ENCODE measurements at regions not wholly inside any gene's neighbourhood (a gene's known extent, or its start where the extent isn't known, plus 50 kb on each side); places are given as distances from the start of the nearest gene placed in this dataset.
"Not testable (repeated sequence)": the region's sequence is repeated elsewhere in the genome, so short reads cannot be mapped to it uniquely, and the experiment has no call there.

DNA sequence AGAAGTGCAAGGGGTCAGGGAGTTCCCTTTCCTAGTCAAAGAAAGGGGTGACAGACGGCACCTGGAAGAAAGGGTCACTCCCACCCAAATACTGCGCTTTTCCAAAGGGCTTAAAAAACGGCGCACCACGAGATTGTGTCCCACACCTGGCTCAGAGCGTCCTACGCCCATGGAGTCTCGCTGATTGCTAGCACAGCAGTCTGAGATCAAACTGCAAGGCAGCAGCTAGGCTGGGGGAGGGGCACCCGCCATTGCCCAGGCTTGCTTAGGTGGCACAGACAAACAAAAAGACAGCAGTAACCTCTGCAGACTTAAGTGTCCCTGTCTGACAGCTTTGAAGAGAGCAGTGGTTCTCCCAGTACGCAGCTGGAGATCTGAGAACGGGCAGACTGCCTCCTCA lies 402.4 kb upstream of the KLF12 start:
- TF ChIP-seq, protein P1, sequence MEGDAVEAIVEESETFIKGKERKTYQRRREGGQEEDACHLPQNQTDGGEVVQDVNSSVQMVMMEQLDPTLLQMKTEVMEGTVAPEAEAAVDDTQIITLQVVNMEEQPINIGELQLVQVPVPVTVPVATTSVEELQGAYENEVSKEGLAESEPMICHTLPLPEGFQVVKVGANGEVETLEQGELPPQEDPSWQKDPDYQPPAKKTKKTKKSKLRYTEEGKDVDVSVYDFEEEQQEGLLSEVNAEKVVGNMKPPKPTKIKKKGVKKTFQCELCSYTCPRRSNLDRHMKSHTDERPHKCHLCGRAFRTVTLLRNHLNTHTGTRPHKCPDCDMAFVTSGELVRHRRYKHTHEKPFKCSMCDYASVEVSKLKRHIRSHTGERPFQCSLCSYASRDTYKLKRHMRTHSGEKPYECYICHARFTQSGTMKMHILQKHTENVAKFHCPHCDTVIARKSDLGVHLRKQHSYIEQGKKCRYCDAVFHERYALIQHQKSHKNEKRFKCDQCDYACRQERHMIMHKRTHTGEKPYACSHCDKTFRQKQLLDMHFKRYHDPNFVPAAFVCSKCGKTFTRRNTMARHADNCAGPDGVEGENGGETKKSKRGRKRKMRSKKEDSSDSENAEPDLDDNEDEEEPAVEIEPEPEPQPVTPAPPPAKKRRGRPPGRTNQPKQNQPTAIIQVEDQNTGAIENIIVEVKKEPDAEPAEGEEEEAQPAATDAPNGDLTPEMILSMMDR (optimal IDR thresholded peaks at IDR 0.05 in 1 of 3, IDR thresholded peaks at IDR 0.05 in 1 of 3, conservative IDR thresholded peaks at IDR 0.05 in 1 of 3; ENCODE audit: extremely low read depth in 1 of 3, insufficient read depth in 2 of 3, low read length in 3 of 3), result not testable (repeated sequence)
- TF ChIP-seq EZH2 (IDR thresholded peaks at IDR 0.05; ENCODE audit: low read length), result not testable (repeated sequence)
